Stimulated activated CD4-positive, alpha-beta T cell treated with anti-CD3 and anti-CD28 coated beads, Interleukin-1b, Interleukin-23, amount 100 ng/mL, for 4 hours (primary cell): ENCODE measurements at regions not wholly inside any gene's neighbourhood (a gene's known extent, or its start where the extent isn't known, plus 50 kb on each side); places are given as distances from the start of the nearest gene placed in this dataset.

Experiments
- DNase-seq, 2 donors: peaks; one replicate each; pipeline ENCODE4 v3.0.0-alpha.2; 2020; ENCODE audit warnings: low read depth in 2 of 2

DNA sequence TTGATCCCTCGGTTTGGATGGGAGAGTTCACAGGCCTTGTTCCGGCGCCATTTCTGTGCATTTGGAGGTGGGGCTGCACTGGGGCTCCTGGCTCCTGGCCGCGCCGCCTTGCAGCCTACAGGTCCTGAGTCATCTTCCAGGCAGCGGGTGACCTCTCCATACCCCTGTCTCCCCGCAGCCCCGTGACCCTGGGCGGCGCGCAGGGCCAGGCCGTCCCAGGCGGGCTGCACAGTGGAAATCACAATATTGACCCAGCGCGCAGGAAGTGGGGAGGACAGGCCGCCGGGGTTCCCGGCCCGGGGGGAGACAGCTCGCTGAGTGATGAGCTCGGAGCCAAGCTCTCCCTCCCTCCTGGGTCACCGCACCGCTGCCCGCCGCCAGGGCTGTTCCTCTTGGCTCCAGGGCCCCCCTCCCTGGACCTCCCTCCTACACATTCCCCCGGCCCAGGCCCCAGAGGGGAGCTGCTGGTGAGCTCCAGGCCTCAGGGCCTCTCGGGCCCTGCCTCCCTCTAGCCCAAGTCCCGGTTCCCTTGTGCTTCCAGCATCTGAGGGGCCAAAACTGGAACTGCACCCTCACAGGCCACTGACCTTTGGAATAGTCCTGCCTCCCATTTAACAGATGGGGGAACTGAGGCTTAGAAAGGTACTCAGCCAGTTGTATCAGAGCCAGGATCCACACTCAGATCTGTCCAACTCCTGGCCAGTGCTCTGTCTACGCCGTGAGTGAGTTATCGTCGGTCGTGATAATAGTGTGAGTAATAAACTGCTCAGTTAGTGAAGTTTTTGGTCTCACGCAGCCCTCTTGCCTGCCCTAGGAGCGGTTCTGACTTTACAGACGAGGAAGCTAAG lies 142.9 kb upstream of the WNT4 start:
- no peak for DNase-seq

- DNase-seq, result no peak
Measured at GRCh38 chr1:22286491-22286890, 143.6 kb upstream of the WNT4 start.

GRCh38 chr1:22287273-22287672 lies 144.4 kb upstream of the WNT4 start:
- DNase-seq, result no peak

DNA sequence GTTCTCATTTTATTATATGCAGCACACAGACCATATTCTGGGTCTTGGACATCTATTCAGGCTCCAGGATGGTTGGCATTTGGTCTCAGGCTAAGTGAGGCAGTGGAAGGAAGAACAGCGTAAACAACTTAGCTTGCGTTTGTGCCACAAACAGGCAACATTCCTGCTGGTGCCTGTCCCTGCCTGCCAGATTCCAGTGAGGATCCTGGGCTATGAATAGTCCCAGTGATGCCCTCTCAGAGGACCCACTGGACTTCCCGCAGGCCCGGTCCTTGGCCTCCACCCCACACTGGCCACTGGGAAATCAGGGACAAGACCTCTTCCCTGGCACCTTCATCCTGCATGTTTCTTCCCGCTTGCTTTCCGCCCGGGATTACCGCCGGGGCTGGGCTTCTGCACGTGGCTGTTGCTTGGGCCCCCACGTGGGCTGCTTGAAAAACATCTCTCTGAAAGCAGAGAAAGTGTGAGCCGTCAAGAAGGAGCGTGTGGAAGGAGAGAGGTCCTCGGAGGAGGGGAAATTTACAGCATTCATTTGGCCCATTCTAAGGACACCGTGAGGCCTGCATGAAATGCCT lies 145.1 kb upstream of the WNT4 start:
- DNase-seq, result no peak

- no peak for DNase-seq
Measured at GRCh38 chr1:22288593-22289241, 145.8 kb upstream of the WNT4 start.

DNA sequence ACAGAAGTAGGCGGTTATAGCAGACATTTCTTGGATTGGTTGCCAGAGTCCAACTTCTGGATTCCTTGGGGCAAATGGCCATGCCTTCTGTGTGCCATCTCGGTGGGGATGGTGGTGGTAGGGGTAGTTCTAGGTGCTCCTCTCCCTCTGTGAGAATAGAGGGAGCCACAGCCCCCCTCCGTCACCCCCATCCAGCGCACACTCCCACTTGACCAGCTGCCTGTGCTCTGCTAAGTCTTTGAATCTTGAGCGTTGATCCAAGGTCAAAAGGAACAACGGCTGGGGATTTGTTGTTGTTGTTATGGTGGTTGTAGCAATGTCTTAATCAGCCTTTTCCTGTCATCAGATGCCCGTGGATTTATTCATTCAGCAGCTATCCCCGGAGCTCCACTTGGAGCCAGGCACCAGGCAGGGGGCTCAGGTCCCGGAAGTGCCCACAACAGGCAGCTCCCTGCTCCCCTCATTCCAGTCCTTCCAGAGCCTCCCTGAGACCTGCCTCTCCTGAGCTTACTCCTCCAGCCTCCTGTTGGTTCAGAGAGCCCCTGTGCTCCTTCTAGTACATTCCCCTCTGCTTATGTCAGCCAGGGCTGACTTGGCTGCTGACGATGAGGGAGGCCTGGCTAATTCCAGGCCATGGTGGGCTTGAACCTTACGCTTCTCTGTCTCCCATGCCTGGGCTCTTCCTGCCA lies 146.6 kb upstream of the WNT4 start:
- DNase-seq, result no peak

GRCh38 chr1:22290157-22290556 lies 147.3 kb upstream of the WNT4 start:
- DNase-seq, result no peak

GRCh38 chr1:22290611-22291010 lies 147.7 kb upstream of the WNT4 start:
- DNase-seq, result no peak

GRCh38 chr1:22291057-22291456 lies 148.2 kb upstream of the WNT4 start:
- DNase-seq, result no peak

DNA sequence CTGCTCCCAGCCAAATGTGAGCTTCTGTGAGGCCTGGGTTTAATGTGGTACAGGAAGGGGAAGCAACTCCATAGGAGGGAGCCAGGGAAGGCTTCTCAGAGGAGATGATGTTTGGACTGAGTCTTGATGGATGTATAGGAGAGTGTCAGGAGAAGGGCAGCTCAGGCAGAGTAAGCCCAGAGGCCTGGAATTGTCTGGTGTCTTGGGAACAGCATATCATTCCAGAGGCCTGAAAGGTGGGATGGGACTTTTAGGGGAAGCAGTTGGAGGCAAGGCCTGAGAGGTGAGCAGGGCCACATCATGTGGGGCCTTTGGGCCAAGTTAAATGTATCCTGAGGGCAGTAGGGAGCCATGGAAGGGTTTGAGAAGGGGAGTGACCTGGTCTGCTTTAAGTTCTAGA lies 148.6 kb upstream of the WNT4 start:
- DNase-seq, result no peak

DNA sequence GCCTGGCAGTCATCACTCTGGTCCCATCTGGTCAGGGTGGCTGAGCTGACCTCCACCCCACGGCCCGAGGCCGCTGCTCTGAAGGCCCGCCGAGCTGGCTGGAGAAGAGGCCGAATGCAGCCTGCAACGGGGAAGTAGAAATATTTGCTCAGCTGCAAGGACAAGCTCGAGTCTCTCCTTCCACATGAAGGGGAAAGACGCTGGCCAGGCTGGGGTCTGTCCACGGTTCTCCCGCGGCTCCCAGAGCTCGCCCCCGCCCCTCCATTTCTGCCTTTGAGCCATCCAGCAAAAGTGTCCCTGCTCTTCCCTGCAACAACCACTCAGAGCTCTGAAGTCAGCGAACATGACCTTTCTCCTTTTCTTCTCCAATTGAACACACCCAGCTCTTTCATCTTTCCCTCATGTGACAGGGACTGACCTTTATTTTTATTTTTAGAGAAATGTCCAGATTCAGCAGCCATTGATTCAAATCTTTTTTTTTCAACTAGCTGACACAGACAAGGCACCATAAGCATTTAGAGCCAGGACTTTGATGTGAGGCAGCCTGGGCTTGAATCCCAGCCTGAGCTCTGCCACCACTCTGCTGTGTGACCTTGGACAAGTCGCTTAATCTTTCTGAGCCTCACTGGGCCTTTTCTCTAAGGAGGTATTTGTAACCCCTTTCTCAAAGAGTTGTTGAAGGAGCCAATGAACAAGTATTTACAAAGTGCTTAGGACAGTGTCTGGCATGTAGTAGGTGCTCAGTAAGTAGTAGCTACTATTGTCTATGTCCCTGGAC lies 149.3 kb upstream of the WNT4 start:
- DNase-seq, result no peak

DNA sequence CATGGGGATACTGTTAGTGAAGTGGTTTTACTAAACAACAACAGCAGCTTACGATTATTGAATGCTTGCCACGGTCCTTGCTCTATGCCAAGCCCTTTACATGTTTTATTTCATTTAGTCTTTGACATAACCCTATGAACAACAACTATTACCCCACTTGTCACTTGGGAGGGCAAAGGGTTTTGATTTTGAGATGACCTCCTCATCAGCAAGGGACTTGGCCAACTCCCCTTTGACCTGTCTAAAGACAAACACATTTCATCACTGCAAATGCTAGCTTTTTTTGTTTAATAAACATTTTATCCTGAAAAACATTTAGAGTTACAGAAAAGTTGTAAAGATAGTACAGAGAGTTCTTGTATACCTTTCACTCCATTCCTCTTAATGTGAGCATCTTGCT lies 152.5 kb upstream of the WNT4 start:
- no peak for DNase-seq

DNA sequence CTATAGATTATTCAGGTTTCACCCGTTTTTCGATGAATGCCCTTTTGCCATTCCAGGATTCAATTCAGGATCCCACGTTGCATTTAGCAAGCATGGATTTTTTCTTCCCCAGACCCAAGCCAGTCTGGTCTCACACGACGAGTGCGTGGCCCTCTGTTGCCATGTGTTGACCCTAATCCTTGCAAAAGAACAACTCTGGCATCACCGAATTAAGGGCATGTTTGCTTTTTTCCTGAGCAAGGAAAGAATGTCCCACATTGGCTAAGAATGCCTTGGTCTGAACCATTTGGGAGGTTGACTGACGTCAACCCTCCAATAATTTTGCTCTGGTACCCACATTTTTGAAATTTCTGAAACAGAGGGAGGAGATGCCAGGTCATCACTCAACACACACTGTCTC lies 153.0 kb upstream of the WNT4 start:
- DNase-seq, result no peak

GRCh38 chr1:22296701-22297591 lies 154.0 kb upstream of the WNT4 start:
- DNase-seq, result no peak

- no peak for DNase-seq
Measured at GRCh38 chr1:22297999-22298398, 153.7 kb upstream of the ZBTB40 start.

- DNase-seq, result no peak
Measured at GRCh38 chr1:22303816-22304215, 147.8 kb upstream of the ZBTB40 start.

DNA sequence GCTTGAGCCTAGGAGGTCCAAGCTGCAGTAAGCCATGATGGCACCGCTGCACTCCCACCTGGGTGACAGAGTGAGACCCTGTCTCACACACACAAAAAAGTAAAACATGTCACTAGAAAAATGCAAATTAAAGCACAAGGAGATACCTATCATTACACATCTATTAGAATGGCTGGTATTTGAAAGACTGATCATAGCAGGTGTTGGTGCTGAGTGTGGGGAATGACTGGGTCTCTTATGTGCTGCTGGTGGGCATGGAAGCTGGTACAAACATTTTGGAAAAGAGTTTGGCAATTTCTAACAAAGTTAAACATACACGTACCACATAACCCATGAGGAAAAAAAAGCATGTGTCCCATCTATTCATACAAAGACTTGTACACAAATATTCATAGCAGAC lies 142.1 kb upstream of the ZBTB40 start:
- DNase-seq, result no peak

- no peak for DNase-seq
Measured at GRCh38 chr1:22311461-22311860, 140.2 kb upstream of the ZBTB40 start.

DNA sequence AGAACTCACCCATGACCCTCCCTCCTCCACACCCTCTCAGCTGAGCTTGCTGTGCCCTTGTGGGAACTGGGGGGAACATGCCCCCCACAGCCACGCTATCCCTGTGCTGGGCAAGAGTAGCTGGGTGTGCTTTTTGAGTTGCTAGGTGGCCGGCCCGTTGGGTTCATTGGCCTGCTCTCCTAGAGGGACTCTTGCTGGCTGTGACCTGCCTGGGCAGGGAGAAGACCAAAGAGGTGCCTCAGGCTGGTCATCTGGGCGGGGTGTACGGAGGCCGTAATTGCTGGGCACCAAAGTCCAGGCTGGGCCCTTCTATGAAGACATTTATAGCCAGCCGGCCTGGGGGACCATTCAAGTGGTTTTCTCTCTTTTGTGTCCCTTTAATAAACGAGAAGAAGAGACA lies 138.3 kb upstream of the ZBTB40 start:
- DNase-seq, result no peak

DNA sequence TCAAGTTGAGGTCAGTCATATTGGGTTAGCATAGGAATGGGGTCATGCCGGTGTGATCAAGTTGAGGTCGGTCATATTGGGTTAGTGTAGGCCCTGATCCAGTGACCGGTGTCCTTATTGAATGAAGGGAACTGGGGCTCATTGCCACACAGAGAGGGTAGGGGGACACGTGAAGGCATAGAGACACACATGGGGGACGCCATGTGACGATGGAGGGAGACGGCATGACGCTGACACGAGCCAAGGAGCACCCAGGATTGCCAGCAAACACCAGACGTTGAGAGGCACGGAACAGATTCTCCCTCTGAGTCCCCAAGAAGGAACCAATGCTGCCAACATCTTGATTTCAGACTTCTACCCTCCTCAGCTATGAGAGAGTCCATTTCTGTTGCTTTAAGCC lies 136.9 kb upstream of the ZBTB40 start:
- DNase-seq, result no peak
